ENCODE measurements at regions not wholly inside any gene's neighbourhood (a gene's known extent, or its start where the extent isn't known, plus 50 kb on each side); places are given as distances from the start of the nearest gene placed in this dataset.

- ATAC-seq (no peak), DNase-seq (no peak)
- Mint-ChIP-seq H3K4me3 (no peak overlapping the region), H3K4me1 (ENCODE audit: low read depth) (peaks cover 52% of the 10 kb centered on the region), H3K36me3 (ENCODE audit: insufficient read depth) (peaks cover 22% of the 10 kb centered on the region), H3K9me3 (no peaks in the 10 kb centered on the region), H3K27me3 (ENCODE audit: low read depth) (no peaks in the 10 kb centered on the region)
These were observed 52.0 kb upstream of the KCTD7 start for GRCh38 chr7:66576646-66577045.
